GM12878 (cell line): ENCODE measurements at regions not wholly inside any gene's neighbourhood (a gene's known extent, or its start where the extent isn't known, plus 50 kb on each side); places are given as distances from the start of the nearest gene placed in this dataset.

ENCODE experiments used
- ATAC-seq: fragments of 200-7000 bp; cut with Tn5 transposase; 3 replicates; pipeline ENCODE4 v1.9.1; 2020; ENCODE audit warnings: mild to moderate bottlenecking, moderate library complexity
- BruUV-seq: library from RNA; stranded (reverse); fragments of 400-500 nt; replicated peaks from 2 replicates; lab custom pipeline; 2021; lab: Mats Ljungman, UMichigan
- CTCF ChIA-PET: fragments of 300-600 bp; sonication (Branson Sonifier 250); formaldehyde crosslinking; extraction: SDS; loops from one replicate; lab custom pipeline; 2021; ENCODE audit warnings: inconsistent platforms; lab: Yijun Ruan, JAX
- POLR2A ChIA-PET: fragments of 350-600 bp; formaldehyde crosslinking; extraction: SDS; loops from one replicate; lab custom pipeline; 2021; ENCODE audit warnings: inconsistent platforms; lab: Charles Lee
- RAD21 ChIA-PET: fragments of 300-600 bp; sonication (Branson Sonifier 250); formaldehyde crosslinking; loops from one replicate; lab custom pipeline; 2023; ENCODE audit warnings: antibody characterized with exemption; ENCODE audit not compliant: unreplicated experiment; lab: Charles Lee
- SMC1A ChIA-PET: fragments of 300-600 bp; sonication (Branson Sonifier 250); formaldehyde crosslinking; loops from one replicate; lab custom pipeline; 2023; ENCODE audit not compliant: unreplicated experiment, uncharacterized antibody; lab: Charles Lee
- DNase-seq: peaks from one replicate; pipeline ENCODE4 v3.0.0-alpha.2; 2011; ENCODE audit warnings: low read depth, low spot score
- FAIRE-seq: peaks from 3 replicates; lab custom pipeline; 2011; peaks lifted over from hg19 to GRCh38; lab: Jason Lieb, UNC
- H2AFZ ChIP-seq: 2 replicates; pipeline ENCODE4 v1.6.0; 2011; ENCODE audit warnings: low read depth, low read length, control low read depth; ENCODE audit not compliant: control insufficient read depth
- H3K27ac ChIP-seq: 2 replicates; pipeline ENCODE4 v1.5.1; 2011; ENCODE audit warnings: control low read depth; ENCODE audit not compliant: control insufficient read depth, insufficient read depth
- H3K27me3 ChIP-seq, 2 experiments: replicated peaks in 1 of 2; 2 replicates each; pipeline versions ENCODE4 v1.6.0 to v1.6.1; 2011; ENCODE audit warnings: low read length in 1 of 2; ENCODE audit not compliant: control insufficient read depth in 2 of 2, insufficient read depth in 2 of 2
- H3K36me3 ChIP-seq, 2 experiments: 2 replicates each; pipeline ENCODE4 v1.5.1; 2011; ENCODE audit warnings: low read length in 1 of 2; ENCODE audit not compliant: control insufficient read depth in 2 of 2, insufficient read depth in 2 of 2
- H3K4me1 ChIP-seq: 2 replicates; pipeline ENCODE4 v1.6.1; 2011; ENCODE audit warnings: mild to moderate bottlenecking, low read length, moderate library complexity, mixed read lengths; ENCODE audit not compliant: control insufficient read depth, insufficient read depth
- H3K4me2 ChIP-seq: 2 replicates; pipeline ENCODE4 v1.6.0; 2011; ENCODE audit warnings: control low read depth; ENCODE audit not compliant: control insufficient read depth, insufficient read depth
- H3K4me3 ChIP-seq: fragments of 200-600 bp; sonication (generic); 2 replicates; pipeline ENCODE4 v1.5.1; 2016
- H3K79me2 ChIP-seq: 2 replicates; pipeline ENCODE4 v1.6.0; 2011; ENCODE audit warnings: low read length; ENCODE audit not compliant: control insufficient read depth, insufficient read depth
- H3K9ac ChIP-seq: 2 replicates; pipeline ENCODE4 v1.8.0; 2011; ENCODE audit warnings: low read length, control low read depth, mixed read lengths; ENCODE audit not compliant: control insufficient read depth, insufficient read depth
- H3K9me3 ChIP-seq: replicated peaks from 3 replicates; pipeline ENCODE4 v1.5.1; 2011; ENCODE audit warnings: mild to moderate bottlenecking, low read length; ENCODE audit not compliant: control insufficient read depth, insufficient read depth
- H4K20me1 ChIP-seq: 2 replicates; pipeline ENCODE4 v1.6.0; 2011; ENCODE audit not compliant: control insufficient read depth, insufficient read depth
- E4F1 ChIP-seq: fragments of 450-650 bp; IDR thresholded peaks from 2 replicates; pipeline ENCODE4 v1.6.1; 2018; ENCODE audit warnings: borderline replicate concordance, mild to moderate bottlenecking; ENCODE audit not compliant: partially characterized antibody
- EP300 ChIP-seq, 2 experiments: fragments of 150-350 bp in 1 of 2; IDR thresholded peaks; 2 replicates each; pipeline ENCODE4 v1.6.1; 2011 to 2012; ENCODE audit warnings: low read depth in 2 of 2, low read length in 2 of 2, borderline replicate concordance in 1 of 2, improper control_type of control experiment in 1 of 2, inconsistent platforms in 1 of 2; ENCODE audit not compliant: control insufficient read depth in 1 of 2
- FOXK2 ChIP-seq: fragments of 450-650 bp; IDR thresholded peaks from 2 replicates; pipeline ENCODE4 v1.6.1; 2017; ENCODE audit warnings: mild to moderate bottlenecking, moderate library complexity
- MTA3 ChIP-seq: IDR thresholded peaks from 2 replicates; pipeline ENCODE4 v1.6.1; 2012; ENCODE audit warnings: low read length, inconsistent platforms, borderline replicate concordance
- NRF1 ChIP-seq: conservative IDR thresholded peaks from 2 replicates; pipeline ENCODE4 v1.6.1; 2011; ENCODE audit warnings: mild to moderate bottlenecking, low read depth, low read length, improper control_type of control experiment
- RELA ChIP-seq: fragments of 450-650 bp; IDR thresholded peaks from 2 replicates; pipeline ENCODE4 v1.8.0; 2014; ENCODE audit warnings: borderline replicate concordance; ENCODE audit not compliant: partially characterized antibody
- RELB ChIP-seq: fragments of 450-650 bp; IDR thresholded peaks from 2 replicates; pipeline ENCODE4 v1.6.1; 2017; ENCODE audit warnings: low read depth, mild to moderate bottlenecking, moderate library complexity
- ZBTB40 ChIP-seq: fragments of 450-650 bp; IDR thresholded peaks from 2 replicates; pipeline ENCODE4 v1.6.1; 2016; ENCODE audit warnings: mild to moderate bottlenecking, moderate library complexity, borderline replicate concordance
- ZNF592 ChIP-seq: fragments of 450-650 bp; IDR thresholded peaks from 2 replicates; pipeline ENCODE4 v1.6.1; 2017; ENCODE audit warnings: mild to moderate bottlenecking, moderate library complexity
- ZZZ3 ChIP-seq: IDR thresholded peaks from 2 replicates; pipeline ENCODE4 v1.6.1; 2011; ENCODE audit warnings: low read depth; ENCODE audit not compliant: control insufficient read depth, insufficient read length
- WGBS: methylation state at CpG from one replicate; pipeline ENCODE4 v1.1.6; 2016; ENCODE audit warnings: low lambda C conversion rate; ENCODE audit not compliant: insufficient replicate concordance, insufficient coverage; ENCODE audit errors: missing lambda C conversion rate; 5-methylcytosine and 5-hydroxymethylcytosine counted together
- in situ Hi-C: fragments of 300-500 bp; cut with MboI; formaldehyde crosslinking; loops from 9 replicates; pipeline ENCODE4 v1.14.3; 2018; ENCODE audit warnings: mixed read lengths
- intact Hi-C: fragments of 100-400 bp; cut with micrococcal nuclease; formaldehyde crosslinking; loops from one replicate; pipeline ENCODE4 v1.14.2; 2022; ENCODE audit not compliant: unreplicated experiment

- CTCF ChIA-PET: no interaction called here
- no peaks in the 10 kb centered on the region for H3K36me3 ChIP-seq
- no peak overlapping the region for H3K9ac ChIP-seq
- H4K20me1 ChIP-seq: no peaks in the 10 kb centered on the region
- no peaks in the 10 kb centered on the region for H3K4me1 ChIP-seq
- POLR2A ChIA-PET: no interaction called here
- no peaks in the 10 kb centered on the region for H3K27me3 ChIP-seq
- no peak overlapping the region for H3K4me3 ChIP-seq
- no TSS peak for BruUV-seq
- WGBS: 23% methylated on average over 6 of the region's 6 CpGs
- RAD21 ChIA-PET: interaction anchor here (1.3 kb wide), 1 partner anchor 51 kb away, joined by 3 read pairs; no protein-coding TSS in a partner anchor
- H3K9me3 ChIP-seq: no peaks in the 10 kb centered on the region
- in situ Hi-C loops: no loop called here
- intact Hi-C loops: no loop called here
- ATAC-seq (no peak), DNase-seq (no peak), FAIRE-seq (no peak)
- no peaks in the 10 kb centered on the region for H3K79me2 ChIP-seq
- H3K27ac ChIP-seq: no peak overlapping the region
- no peak overlapping the region for H2AFZ ChIP-seq
- SMC1A ChIA-PET: interaction anchor here (0.6 to 1.3 kb wide), 3 partner anchors 12 to 592 kb away, joined by 3 read pairs; no protein-coding TSS in a partner anchor
- H3K4me2 ChIP-seq: no peak overlapping the region
- TF ChIP-seq MTA3 (no peak), RELB (no peak), ZNF592 (no peak), FOXK2 (no peak), EP300 (IDR thresholded peaks at IDR 0.05; ENCODE audit: borderline replicate concordance in 1 of 2, control insufficient read depth in 1 of 2, low read depth in 2 of 2, low read length in 2 of 2) (no peak), NRF1 (no peak), RELA (no peak), ZZZ3 (no peak), E4F1 (no peak), ZBTB40 (no peak)
Observed at GRCh38 chr1:48160486-48161132, 61.9 kb upstream of the SLC5A9 start.
